NCI-H748 treated with DMSO at 0.1 percent for 48 hours (cell line): ENCODE measurements at regions not wholly inside any gene's neighbourhood (a gene's known extent, or its start where the extent isn't known, plus 50 kb on each side); places are given as distances from the start of the nearest gene placed in this dataset.

ENCODE experiments used
- DNase-seq: peaks from one replicate; lab custom pipeline; 2025; lab: John Stamatoyannopoulos, UW

GRCh38 chr1:60350531-60350930, 277.0 kb upstream of the C1orf87 start:
- no peak for DNase-seq

- DNase-seq, result no peak
Observed at GRCh38 chr1:60348884-60349283, 275.3 kb upstream of the C1orf87 start.

GRCh38 chr1:60345621-60346020, 272.1 kb upstream of the C1orf87 start:
- DNase-seq, result no peak

GRCh38 chr1:60345049-60345448, 271.5 kb upstream of the C1orf87 start:
- DNase-seq, result no peak

GRCh38 chr1:60343736-60344135, 270.2 kb upstream of the C1orf87 start:
- no peak for DNase-seq

- no peak for DNase-seq
Observed at GRCh38 chr1:60342569-60342968, 269.0 kb upstream of the C1orf87 start.

GRCh38 chr1:60341274-60341673, 267.7 kb upstream of the C1orf87 start:
- DNase-seq, result no peak

GRCh38 chr1:60331647-60332046, 258.1 kb upstream of the C1orf87 start:
- DNase-seq, result no peak

- DNase-seq, result no peak
Observed at GRCh38 chr1:60329651-60330050, 256.1 kb upstream of the C1orf87 start.

GRCh38 chr1:60311838-60312237, 238.3 kb upstream of the C1orf87 start:
- no peak for DNase-seq

- no peak for DNase-seq
Observed at GRCh38 chr1:60299581-60299980, 226.0 kb upstream of the C1orf87 start.

- no peak for DNase-seq
Observed at GRCh38 chr1:60298290-60298689, 224.7 kb upstream of the C1orf87 start.

GRCh38 chr1:60296794-60297193, 223.2 kb upstream of the C1orf87 start:
- DNase-seq, result no peak

GRCh38 chr1:60292140-60292539, 218.6 kb upstream of the C1orf87 start:
- DNase-seq, result no peak

- DNase-seq, result no peak
Observed at GRCh38 chr1:60290393-60290792, 216.8 kb upstream of the C1orf87 start.

GRCh38 chr1:60287536-60287935, 214.0 kb upstream of the C1orf87 start:
- no peak for DNase-seq

GRCh38 chr1:60283690-60284089, 210.1 kb upstream of the C1orf87 start:
- DNase-seq, result no peak

GRCh38 chr1:60281360-60281932, 207.9 kb upstream of the C1orf87 start:
- DNase-seq, result peak; percentile 83

- DNase-seq, result no peak
Observed at GRCh38 chr1:60280819-60281218, 207.2 kb upstream of the C1orf87 start.

GRCh38 chr1:60280256-60280655, 206.7 kb upstream of the C1orf87 start:
- DNase-seq, result no peak

GRCh38 chr1:60279798-60280197, 206.2 kb upstream of the C1orf87 start:
- DNase-seq, result no peak

GRCh38 chr1:60277269-60277668, 203.7 kb upstream of the C1orf87 start:
- DNase-seq, result no peak

GRCh38 chr1:60274422-60275290, 201.1 kb upstream of the C1orf87 start:
- DNase-seq, result no peak

GRCh38 chr1:60273185-60273584, 199.6 kb upstream of the C1orf87 start:
- no peak for DNase-seq
